Panc1 (cell line): ENCODE measurements at regions not wholly inside any gene's neighbourhood (a gene's known extent, or its start where the extent isn't known, plus 50 kb on each side); places are given as distances from the start of the nearest gene placed in this dataset.

ENCODE experiments used
- ATAC-seq: fragments of 200-7000 bp; cut with Tn5 transposase; 2 replicates; pipeline ENCODE4 v1.9.1; 2020; ENCODE audit warnings: mild to moderate bottlenecking, moderate library complexity
- BruUV-seq: library from RNA; stranded (reverse); fragments of 400-500 nt; replicated peaks from 2 replicates; lab custom pipeline; 2021; lab: Mats Ljungman, UMichigan
- CTCF ChIA-PET: fragments of 300-600 bp; sonication (Branson Sonifier 250); formaldehyde crosslinking; loops from one replicate; lab custom pipeline; 2022; ENCODE audit warnings: antibody characterized with exemption; lab: Charles Lee
- POLR2A ChIA-PET: fragments of 300-600 bp; sonication (Branson Sonifier 250); formaldehyde crosslinking; loops from one replicate; lab custom pipeline; 2022; ENCODE audit warnings: antibody characterized with exemption; lab: Charles Lee
- DNase-seq: peaks from one replicate; pipeline ENCODE4 v3.0.0-alpha.2; 2010; ENCODE audit warnings: low read depth, low spot score
- H3K27ac ChIP-seq: 2 replicates; pipeline ENCODE4 v1.5.1; 2011; ENCODE audit warnings: mild to moderate bottlenecking, low read length, inconsistent platforms
- H3K27me3 ChIP-seq: fragments of 200-500 bp; sonication (Bioruptor generic); 2 replicates; pipeline ENCODE4 v1.6.0; 2014; ENCODE audit warnings: low read length, inconsistent platforms; ENCODE audit not compliant: control insufficient read depth, insufficient read depth
- H3K36me3 ChIP-seq: fragments of 200-500 bp; sonication (Bioruptor generic); 2 replicates; pipeline ENCODE4 v1.5.1; 2014; ENCODE audit warnings: inconsistent platforms, mild to moderate bottlenecking, low read length, moderate library complexity; ENCODE audit not compliant: control insufficient read depth, insufficient read depth
- H3K4me1 ChIP-seq: 2 replicates; pipeline ENCODE4 v1.5.1; 2011; ENCODE audit warnings: inconsistent platforms, mild to moderate bottlenecking, low read length, moderate library complexity; ENCODE audit not compliant: control insufficient read depth, insufficient read depth
- H3K4me3 ChIP-seq, 2 experiments: 2 replicates each; pipeline ENCODE4 v1.5.1; 2011 to 2012; ENCODE audit warnings: low read depth in 2 of 2, low read length in 2 of 2, mild to moderate bottlenecking in 2 of 2, inconsistent platforms in 1 of 2, moderate library complexity in 1 of 2
- H3K9me3 ChIP-seq: fragments of 200-500 bp; sonication (Bioruptor generic); 2 replicates; pipeline ENCODE4 v1.5.1; 2014; ENCODE audit warnings: low read depth, mild to moderate bottlenecking, inconsistent platforms, low read length, moderate library complexity; ENCODE audit not compliant: control insufficient read depth, insufficient read depth
- POLR2AphosphoS5 ChIP-seq: IDR thresholded peaks from 2 replicates; pipeline ENCODE4 v1.6.1; 2012; ENCODE audit warnings: mild to moderate bottlenecking, low read depth, low read length, moderate library complexity
- REST ChIP-seq, 2 experiments: IDR thresholded peaks; 2 replicates each; pipeline ENCODE4 v1.6.1; 2011 to 2012; ENCODE audit warnings: low read depth in 2 of 2, control low read depth in 1 of 2, low read length in 1 of 2, mild to moderate bottlenecking in 1 of 2, moderate library complexity in 1 of 2; ENCODE audit not compliant: insufficient read depth in 1 of 2
- SIN3A ChIP-seq: IDR thresholded peaks from 2 replicates; pipeline ENCODE4 v1.6.1; 2012; ENCODE audit warnings: low read depth, mild to moderate bottlenecking, low read length, moderate library complexity, borderline replicate concordance; ENCODE audit not compliant: insufficient read depth
- TCF7L2 ChIP-seq: IDR thresholded peaks from 2 replicates; pipeline ENCODE4 v1.6.1; 2011; ENCODE audit warnings: mild to moderate bottlenecking, low read depth, low read length, inconsistent platforms
- in situ Hi-C: cut with HindIII; loops from 2 replicates; pipeline ENCODE4 v1.10.0; 2016; ENCODE audit warnings: low sequenced_read_pairs, low pct_unique_long_range_greater_than_20kb
- intact Hi-C: fragments of 100-400 bp; cut with micrococcal nuclease; formaldehyde crosslinking; loops from one replicate; pipeline ENCODE4 v1.10.0; 2022; ENCODE audit not compliant: unreplicated experiment
- TF ChIP-seq, protein P1 (sequence below): fragments of 450-650 bp; IDR thresholded peaks from 2 replicates; pipeline ENCODE4 v1.5.1; 2017; ENCODE audit warnings: mild to moderate bottlenecking

DNA sequence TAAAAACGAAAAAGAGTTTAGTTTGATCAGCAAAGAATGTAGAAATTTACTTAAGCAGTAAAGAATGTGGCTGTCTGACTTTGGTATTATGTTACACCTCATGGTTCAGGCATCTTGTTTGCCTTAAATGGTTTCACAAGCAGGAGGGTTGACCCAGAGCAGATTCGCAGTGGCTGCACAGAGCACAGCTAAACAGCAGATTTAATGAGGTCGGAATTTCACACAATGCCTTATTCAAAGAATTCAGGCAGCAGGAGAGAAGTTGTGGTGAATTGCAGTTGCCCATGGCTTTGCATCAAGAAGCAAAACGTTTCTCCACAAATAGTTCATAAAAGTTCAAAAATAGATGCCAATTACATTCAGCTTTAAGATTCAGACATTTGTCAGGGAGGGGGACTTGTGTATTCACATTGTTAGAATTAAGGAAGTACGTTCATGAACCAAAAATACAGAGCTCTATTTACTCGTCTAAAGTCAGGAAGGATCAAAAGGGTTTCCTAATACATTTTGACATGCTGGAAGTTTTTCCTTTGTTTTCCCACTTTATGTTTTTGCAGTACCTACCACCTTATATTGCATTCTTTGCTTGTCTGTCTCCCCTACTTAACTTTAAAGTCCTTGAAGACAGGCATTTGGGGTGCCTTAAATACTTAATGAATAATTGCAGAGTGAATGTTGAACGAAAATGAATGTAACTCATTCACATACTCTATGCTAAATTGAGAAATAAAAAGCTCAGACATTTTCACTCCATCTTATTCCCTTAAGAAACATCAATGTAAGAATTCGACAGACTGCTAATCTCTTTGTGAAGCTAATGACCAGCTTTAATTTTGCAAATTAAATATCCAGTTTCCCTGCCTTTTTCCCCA, 1163.6 kb upstream of the CITED2 start:
- Histone ChIP-seq H3K27ac (peak overlapping the region; percentile 94), H3K4me1 (peaks cover 24% of the 10 kb centered on the region; the same call in 1 of the 2 replicates), H3K9me3 (peaks cover 13% of the 10 kb centered on the region), H3K36me3 (no peaks in the 10 kb centered on the region), H3K27me3 (no peaks in the 10 kb centered on the region), H3K4me3 (peak overlapping the region in 1 of 2 experiments; percentile 5; a peak in 2 of 4 replicates)
- ChIA-PET POLR2A (interaction anchor here (0.5 kb wide), 2 partner anchors 1064 to 1167 kb away, joined by 4 to 5 read pairs; no protein-coding TSS in a partner anchor), CTCF (no interaction called here)
- in situ Hi-C loops = no loop called here
- TF ChIP-seq TCF7L2 (peak; percentile 88), SIN3A (no peak)
- no TSS peak for BruUV-seq
- intact Hi-C loops = no loop called here
- ATAC-seq = peak; percentile 98
- DNase-seq = peak; percentile 83

DNA sequence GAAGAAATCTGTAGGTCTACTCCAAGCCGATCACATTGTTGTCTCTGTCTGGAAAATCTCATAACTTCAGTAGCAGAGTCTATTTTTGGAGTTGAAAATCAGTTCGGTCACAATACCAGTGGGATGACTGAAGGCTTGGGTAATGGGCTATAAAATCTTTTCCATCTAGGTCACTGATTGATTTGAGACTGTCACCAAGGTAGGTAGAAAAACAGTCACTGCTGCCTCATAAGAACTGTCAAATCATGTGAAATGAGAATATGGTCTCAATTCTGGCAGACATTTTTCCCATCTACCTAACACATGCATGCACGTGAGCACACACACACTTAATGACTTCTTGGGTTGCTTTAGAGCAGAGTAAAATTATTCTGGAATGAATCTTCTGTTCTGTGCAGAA, 1162.8 kb upstream of the CITED2 start:
- H3K27me3 ChIP-seq = no peaks in the 10 kb centered on the region
- BruUV-seq = no TSS peak
- ChIA-PET CTCF (no interaction called here), POLR2A (no interaction called here)
- no peaks in the 10 kb centered on the region for H3K36me3 ChIP-seq
- peak; percentile 45 for DNase-seq
- H3K9me3 ChIP-seq = peaks cover 13% of the 10 kb centered on the region
- H3K27ac ChIP-seq = peak overlapping the region; percentile 94
- TF ChIP-seq, protein P1, sequence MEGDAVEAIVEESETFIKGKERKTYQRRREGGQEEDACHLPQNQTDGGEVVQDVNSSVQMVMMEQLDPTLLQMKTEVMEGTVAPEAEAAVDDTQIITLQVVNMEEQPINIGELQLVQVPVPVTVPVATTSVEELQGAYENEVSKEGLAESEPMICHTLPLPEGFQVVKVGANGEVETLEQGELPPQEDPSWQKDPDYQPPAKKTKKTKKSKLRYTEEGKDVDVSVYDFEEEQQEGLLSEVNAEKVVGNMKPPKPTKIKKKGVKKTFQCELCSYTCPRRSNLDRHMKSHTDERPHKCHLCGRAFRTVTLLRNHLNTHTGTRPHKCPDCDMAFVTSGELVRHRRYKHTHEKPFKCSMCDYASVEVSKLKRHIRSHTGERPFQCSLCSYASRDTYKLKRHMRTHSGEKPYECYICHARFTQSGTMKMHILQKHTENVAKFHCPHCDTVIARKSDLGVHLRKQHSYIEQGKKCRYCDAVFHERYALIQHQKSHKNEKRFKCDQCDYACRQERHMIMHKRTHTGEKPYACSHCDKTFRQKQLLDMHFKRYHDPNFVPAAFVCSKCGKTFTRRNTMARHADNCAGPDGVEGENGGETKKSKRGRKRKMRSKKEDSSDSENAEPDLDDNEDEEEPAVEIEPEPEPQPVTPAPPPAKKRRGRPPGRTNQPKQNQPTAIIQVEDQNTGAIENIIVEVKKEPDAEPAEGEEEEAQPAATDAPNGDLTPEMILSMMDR = no peak
- TF ChIP-seq POLR2AphosphoS5 (no peak), TCF7L2 (no peak), SIN3A (no peak)
- peak; percentile 52 for ATAC-seq
- in situ Hi-C loops (no loop called here), intact Hi-C loops (no loop called here)
- no peak overlapping the region for H3K4me3 ChIP-seq
- H3K4me1 ChIP-seq = peaks cover 24% of the 10 kb centered on the region; the same call in 1 of the 2 replicates

DNA sequence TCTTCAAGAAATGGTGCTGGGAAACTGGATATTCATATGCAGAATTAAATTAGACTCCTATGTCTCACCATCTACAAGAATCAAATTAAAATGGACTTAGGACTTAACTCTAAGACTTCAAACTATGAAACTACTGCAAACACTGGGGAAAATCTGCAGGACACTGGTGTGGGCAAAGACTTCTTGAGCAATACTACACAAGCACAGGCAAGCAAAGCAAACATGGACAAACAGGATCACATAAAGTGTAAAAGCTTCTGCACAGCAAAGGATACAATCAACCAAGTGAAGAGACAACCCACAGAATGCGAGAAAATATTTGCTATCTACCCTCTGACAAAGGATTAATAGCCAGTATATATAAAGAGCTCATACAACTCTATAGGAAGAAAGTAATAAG, 1161.1 kb upstream of the CITED2 start:
- in situ Hi-C loops = no loop called here
- H3K36me3 ChIP-seq = no peaks in the 10 kb centered on the region
- H3K9me3 ChIP-seq = peaks cover 13% of the 10 kb centered on the region
- intact Hi-C loops = no loop called here
- H3K4me1 ChIP-seq = peaks cover 24% of the 10 kb centered on the region; the same call in 1 of the 2 replicates
- ChIA-PET CTCF (no interaction called here), POLR2A (interaction anchor here (0.6 kb wide), 1 partner anchor 176 kb away, joined by 3 read pairs; no protein-coding TSS in a partner anchor)
- TF ChIP-seq, protein P1 = no peak
- no peak for TF ChIP-seq POLR2AphosphoS5
- no peak for TF ChIP-seq SIN3A
- TF ChIP-seq TCF7L2 = no peak
- no peak for TF ChIP-seq REST (IDR thresholded peaks at IDR 0.05; ENCODE audit: insufficient read depth in 1 of 2, low read depth in 2 of 2, low read length in 1 of 2)
- no peaks in the 10 kb centered on the region for H3K27me3 ChIP-seq
- BruUV-seq = no TSS peak
- no peak for DNase-seq
- H3K27ac ChIP-seq = peak overlapping the region; percentile 94; the same call in 1 of the 2 replicates
- H3K4me3 ChIP-seq = no peak overlapping the region
- no peak for ATAC-seq
